HCT116 (cell line): ENCODE measurements at regions not wholly inside any gene's neighbourhood (a gene's known extent, or its start where the extent isn't known, plus 50 kb on each side); places are given as distances from the start of the nearest gene placed in this dataset.

Experiments used
- ATAC-seq: fragments of 200-7000 bp; cut with Tn5 transposase; 2 replicates; pipeline ENCODE4 v1.9.1; 2020; ENCODE audit warnings: mild to moderate bottlenecking, moderate library complexity
- BruUV-seq: library from RNA; stranded (reverse); fragments of 400-500 nt; replicated peaks from 2 replicates; lab custom pipeline; 2021; lab: Mats Ljungman, UMichigan
- CTCF ChIA-PET: fragments of 300-600 bp; sonication (Branson Sonifier 250); formaldehyde crosslinking; loops from one replicate; lab custom pipeline; 2021; ENCODE audit warnings: antibody characterized with exemption; lab: Charles Lee
- POLR2A ChIA-PET: fragments of 300-600, 350-600 bp; sonication (Branson Sonifier 250); formaldehyde crosslinking; loops from one replicate; lab custom pipeline; 2021; ENCODE audit warnings: antibody characterized with exemption; lab: Charles Lee
- RAD21 ChIA-PET, 2 experiments: fragments of 300-600 bp; sonication (Branson Sonifier 250); formaldehyde crosslinking; loops; one replicate each; lab custom pipeline; 2023; ENCODE audit warnings: low total read pairs in 2 of 2; ENCODE audit not compliant: uncharacterized antibody in 2 of 2, unreplicated experiment in 2 of 2, low non-redundant PET in 1 of 2; lab: Charles Lee
- DNase-seq: peaks from one replicate; pipeline ENCODE4 v3.0.0-alpha.2; 2010; ENCODE audit warnings: low read depth, low spot score
- H2AFZ ChIP-seq: fragments of 200-600 bp; shearing (Covaris generic), sonication (generic); 2 replicates; pipeline ENCODE4 v1.6.1; 2017; ENCODE audit warnings: low read depth, mixed run types, mixed read lengths, antibody characterized with exemption, low read length; ENCODE audit not compliant: poor library complexity, severe bottlenecking
- H3K27ac ChIP-seq: 2 replicates; pipeline ENCODE4 v1.5.1; 2012; ENCODE audit warnings: low read depth, low read length
- H3K27me3 ChIP-seq: fragments of 200-600 bp; sonication (generic); 2 replicates; pipeline ENCODE4 v1.6.1; 2016; ENCODE audit warnings: mixed run types, low read length, mixed read lengths; ENCODE audit not compliant: insufficient read depth
- H3K36me3 ChIP-seq, 2 experiments: fragments of 200-500 bp in 1 of 2; fragments of 200-600 bp in 1 of 2; sonication (Bioruptor generic) in 1 of 2; sonication (generic) in 1 of 2; 2 replicates each; pipeline versions ENCODE4 v1.5.1 to v1.6.1; 2014 to 2016; ENCODE audit warnings: low read length in 2 of 2, inconsistent platforms in 1 of 2, mixed read lengths in 1 of 2, mixed run types in 1 of 2; ENCODE audit not compliant: insufficient read depth in 2 of 2, control insufficient read depth in 1 of 2
- H3K4me1 ChIP-seq, 2 experiments: fragments of 200-600 bp in 1 of 2; sonication (generic) in 1 of 2; 2 replicates each; pipeline versions ENCODE4 v1.5.1 to v1.6.1; 2012 to 2017; ENCODE audit warnings: low read length in 2 of 2, inconsistent platforms in 1 of 2, mild to moderate bottlenecking in 1 of 2, mixed read lengths in 1 of 2, mixed run types in 1 of 2, moderate library complexity in 1 of 2; ENCODE audit not compliant: insufficient read depth in 2 of 2, control insufficient read depth in 1 of 2
- H3K4me2 ChIP-seq: fragments of 200-600 bp; sonication (generic); 2 replicates; pipeline ENCODE4 v1.6.1; 2017; ENCODE audit warnings: mixed run types, low read length, mixed read lengths
- H3K4me3 ChIP-seq, 2 experiments: fragments of 200-600 bp in 1 of 2; sonication (generic) in 1 of 2; replicated peaks in 1 of 2; 2 replicates each; pipeline ENCODE4 v1.5.1; 2011 to 2016; ENCODE audit warnings: low read length in 2 of 2, control low read depth in 1 of 2, low read depth in 1 of 2, mild to moderate bottlenecking in 1 of 2, mixed read lengths in 1 of 2, mixed run types in 1 of 2
- H3K79me2 ChIP-seq: fragments of 200-600 bp; sonication (generic); 2 replicates; pipeline ENCODE4 v1.6.1; 2017; ENCODE audit warnings: mild to moderate bottlenecking, mixed run types, low read length, moderate library complexity, mixed read lengths; ENCODE audit not compliant: insufficient read depth
- H3K9ac ChIP-seq: fragments of 200-600 bp; sonication (generic); 2 replicates; pipeline ENCODE4 v1.6.1; 2016; ENCODE audit warnings: low read length, mixed read lengths
- H3K9me2 ChIP-seq: fragments of 200-600 bp; sonication (generic), shearing (Covaris generic); 2 replicates; pipeline ENCODE4 v1.6.1; 2017; ENCODE audit warnings: mixed run types, mild to moderate bottlenecking, moderate library complexity; ENCODE audit not compliant: insufficient read depth
- H3K9me3 ChIP-seq, 2 experiments: fragments of 200-500 bp in 1 of 2; fragments of 200-600 bp in 1 of 2; sonication (Bioruptor generic) in 1 of 2; sonication (generic) in 1 of 2; 2 replicates each; pipeline ENCODE4 v1.6.1; 2014 to 2017; ENCODE audit warnings: low read length in 2 of 2, mixed read lengths in 2 of 2, inconsistent platforms in 1 of 2, low read depth in 1 of 2, mild to moderate bottlenecking in 1 of 2, mixed run types in 1 of 2, moderate library complexity in 1 of 2; ENCODE audit not compliant: control insufficient read depth in 1 of 2, insufficient read depth in 1 of 2
- H4K20me1 ChIP-seq: fragments of 200-600 bp; sonication (generic), shearing (Covaris generic); 2 replicates; pipeline ENCODE4 v1.6.1; 2017; ENCODE audit warnings: mixed run types, mild to moderate bottlenecking, moderate library complexity; ENCODE audit not compliant: insufficient read depth
- CBX3 ChIP-seq: IDR thresholded peaks from 2 replicates; pipeline ENCODE4 v1.6.1; 2012; ENCODE audit warnings: low read depth
- CEBPB ChIP-seq: IDR thresholded peaks from 2 replicates; pipeline ENCODE4 v1.6.1; 2012; ENCODE audit warnings: low read depth
- CTCF ChIP-seq, 3 experiments: fragments of 200-600 bp in 1 of 3; sonication (generic) in 1 of 3; IDR thresholded peaks in 2 of 3; conservative IDR thresholded peaks in 1 of 3; 2 replicates each; pipeline ENCODE4 v1.5.1; 2012 to 2017; ENCODE audit warnings: low read depth in 2 of 3, low read length in 2 of 3, antibody characterized with exemption in 1 of 3, borderline replicate concordance in 1 of 3, control low read depth in 1 of 3, mild to moderate bottlenecking in 1 of 3, mixed read lengths in 1 of 3, mixed run types in 1 of 3, moderate library complexity in 1 of 3; ENCODE audit not compliant: insufficient read depth in 1 of 3
- MAX ChIP-seq: IDR thresholded peaks from 2 replicates; pipeline ENCODE4 v1.6.1; 2012
- POLR2AphosphoS5 ChIP-seq: IDR thresholded peaks from 2 replicates; pipeline ENCODE4 v1.6.1; 2011; ENCODE audit warnings: mild to moderate bottlenecking, low read depth, low read length, moderate library complexity
- SIN3A ChIP-seq: IDR thresholded peaks from 2 replicates; pipeline ENCODE4 v1.6.1; 2012; ENCODE audit warnings: low read depth
- SP1 ChIP-seq: IDR thresholded peaks from 2 replicates; pipeline ENCODE4 v1.6.1; 2012; ENCODE audit warnings: low read depth
- ZBTB33 ChIP-seq: IDR thresholded peaks from 2 replicates; pipeline ENCODE4 v1.6.1; 2011; ENCODE audit warnings: mild to moderate bottlenecking, low read length, moderate library complexity; ENCODE audit not compliant: insufficient replicate concordance; ENCODE audit errors: extremely low read depth
- ZNF274 ChIP-seq: fragments of 200-500 bp; sonication (Bioruptor generic); IDR thresholded peaks from 2 replicates; pipeline ENCODE4 v1.6.1; 2014; ENCODE audit warnings: mild to moderate bottlenecking, low read depth, low read length, inconsistent platforms
- intact Hi-C: fragments of 100-400 bp; cut with micrococcal nuclease; formaldehyde crosslinking; loops from 2 replicates; pipeline ENCODE4 v1.10.0; 2022

GRCh38 chr9:106218854-106219253 is 524.5 kb downstream of the TMEM38B start:
- Histone ChIP-seq H3K9me2 (no peaks in the 10 kb centered on the region), H3K4me3 (no peak overlapping the region), H3K9ac (no peak overlapping the region), H3K4me1 (no peaks in the 10 kb centered on the region), H3K4me2 (no peak overlapping the region), H3K36me3 (no peaks in the 10 kb centered on the region), H3K9me3 (no peaks in the 10 kb centered on the region), H2AFZ (no peak overlapping the region), H3K79me2 (no peaks in the 10 kb centered on the region), H3K27me3 (no peaks in the 10 kb centered on the region), H4K20me1 (no peaks in the 10 kb centered on the region), H3K27ac (no peak overlapping the region)
- TF ChIP-seq ZNF274 (no peak), CTCF (IDR thresholded peaks at IDR 0.05 in 2 of 3, conservative IDR thresholded peaks at IDR 0.05 in 1 of 3; ENCODE audit: borderline replicate concordance in 1 of 3, insufficient read depth in 1 of 3, low read depth in 2 of 3, low read length in 2 of 3) (no peak), SP1 (no peak), CEBPB (no peak), ZBTB33 (no peak), MAX (no peak), POLR2AphosphoS5 (no peak), CBX3 (no peak), SIN3A (no peak)
- ATAC-seq (no peak), DNase-seq (no peak)
- ChIA-PET CTCF (no interaction called here), RAD21 (no interaction called here), POLR2A (no interaction called here)
- no TSS peak for BruUV-seq
- intact Hi-C loops, result no loop called here
